H1 (cell line): ENCODE measurements at regions not wholly inside any gene's neighbourhood (a gene's known extent, or its start where the extent isn't known, plus 50 kb on each side); places are given as distances from the start of the nearest gene placed in this dataset.

Source experiments
- CTCF ChIP-seq, 3 experiments: IDR thresholded peaks; 1 replicate in 2 of 3; 2 replicates in 1 of 3; pipeline versions ENCODE4 v1.5.1 to v1.6.1; 2011; ENCODE audit warnings: low read length in 3 of 3, mild to moderate bottlenecking in 3 of 3, inconsistent platforms in 2 of 3, low read depth in 1 of 3, moderate library complexity in 1 of 3; ENCODE audit not compliant: insufficient read depth in 1 of 3; ENCODE audit errors: control extremely low read depth in 1 of 3

GRCh38 chr6:164418262-164418588, 891.2 kb downstream of the C6orf118 start (continued):
- TF ChIP-seq CTCF (IDR thresholded peaks at IDR 0.05; ENCODE audit: control extremely low read depth in 1 of 3, insufficient read depth in 1 of 3, low read depth in 1 of 3, low read length in 3 of 3): no peak
